GM10266 (cell line): ENCODE measurements at regions not wholly inside any gene's neighbourhood (a gene's known extent, or its start where the extent isn't known, plus 50 kb on each side); places are given as distances from the start of the nearest gene placed in this dataset.
"Not testable (repeated sequence)": the region's sequence is repeated elsewhere in the genome, so short reads cannot be mapped to it uniquely, and the experiment has no call there.

Experiments
- DNase-seq: peaks from one replicate; pipeline ENCODE4 v3.0.0; 2012; ENCODE audit errors: extremely low spot score
- TF ChIP-seq, protein P1 (sequence below): IDR thresholded peaks from 2 replicates; pipeline ENCODE4 v1.5.1; 2012; ENCODE audit warnings: mild to moderate bottlenecking, low read depth; ENCODE audit not compliant: control insufficient read depth, insufficient read depth; ENCODE audit errors: missing control alignments

DNA sequence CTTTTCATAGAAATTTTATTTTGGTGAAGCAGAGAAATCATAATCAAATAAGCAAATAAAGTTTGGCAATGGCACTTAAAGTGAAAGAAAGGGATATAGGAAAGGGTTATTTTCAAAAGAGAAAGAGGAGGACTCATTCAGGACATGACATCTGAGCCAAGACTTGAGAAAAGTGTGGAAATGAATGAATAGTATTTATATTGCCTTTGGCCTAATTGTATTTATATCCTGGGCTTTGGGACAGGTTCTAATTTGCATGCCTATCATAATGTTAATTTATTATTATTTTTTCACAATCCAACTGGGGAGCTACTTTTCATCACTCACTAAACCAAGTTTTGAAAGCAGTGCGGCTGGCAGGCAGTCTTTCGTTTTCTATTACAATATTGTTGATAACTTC, 376.8 kb downstream of the HGF start:
- no peak for DNase-seq
- TF ChIP-seq, protein P1, sequence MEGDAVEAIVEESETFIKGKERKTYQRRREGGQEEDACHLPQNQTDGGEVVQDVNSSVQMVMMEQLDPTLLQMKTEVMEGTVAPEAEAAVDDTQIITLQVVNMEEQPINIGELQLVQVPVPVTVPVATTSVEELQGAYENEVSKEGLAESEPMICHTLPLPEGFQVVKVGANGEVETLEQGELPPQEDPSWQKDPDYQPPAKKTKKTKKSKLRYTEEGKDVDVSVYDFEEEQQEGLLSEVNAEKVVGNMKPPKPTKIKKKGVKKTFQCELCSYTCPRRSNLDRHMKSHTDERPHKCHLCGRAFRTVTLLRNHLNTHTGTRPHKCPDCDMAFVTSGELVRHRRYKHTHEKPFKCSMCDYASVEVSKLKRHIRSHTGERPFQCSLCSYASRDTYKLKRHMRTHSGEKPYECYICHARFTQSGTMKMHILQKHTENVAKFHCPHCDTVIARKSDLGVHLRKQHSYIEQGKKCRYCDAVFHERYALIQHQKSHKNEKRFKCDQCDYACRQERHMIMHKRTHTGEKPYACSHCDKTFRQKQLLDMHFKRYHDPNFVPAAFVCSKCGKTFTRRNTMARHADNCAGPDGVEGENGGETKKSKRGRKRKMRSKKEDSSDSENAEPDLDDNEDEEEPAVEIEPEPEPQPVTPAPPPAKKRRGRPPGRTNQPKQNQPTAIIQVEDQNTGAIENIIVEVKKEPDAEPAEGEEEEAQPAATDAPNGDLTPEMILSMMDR = no peak

GRCh38 chr7:81385370-81385769, 384.5 kb downstream of the HGF start:
- TF ChIP-seq, protein P1 = no peak
- DNase-seq = no peak

DNA sequence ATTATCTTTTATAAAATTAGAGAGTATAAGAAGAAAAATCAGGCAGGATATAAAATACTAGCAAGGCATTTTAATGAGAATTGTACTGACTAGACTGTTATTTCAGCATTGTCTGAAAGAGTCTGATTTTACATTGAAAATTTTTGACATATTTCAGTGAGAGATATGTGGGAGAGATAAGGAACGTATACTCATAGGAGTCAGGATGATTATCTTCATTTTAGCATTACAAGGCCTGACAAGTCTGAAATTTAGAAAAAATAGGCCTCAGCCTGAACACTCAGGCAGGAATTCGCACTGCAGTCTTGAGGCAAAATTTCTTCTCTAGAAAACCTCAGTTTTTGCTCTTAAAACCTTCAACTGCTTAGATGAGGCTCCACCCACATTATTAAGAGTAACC, 386.0 kb downstream of the HGF start:
- DNase-seq = no peak
- TF ChIP-seq, protein P1 = no peak

- not testable (repeated sequence) for DNase-seq
Measured at GRCh38 chr7:81374641-81375040, 395.2 kb downstream of the HGF start.

GRCh38 chr7:81370822-81371221, 399.0 kb downstream of the HGF start:
- no peak for DNase-seq
- TF ChIP-seq, protein P1 = no peak

DNA sequence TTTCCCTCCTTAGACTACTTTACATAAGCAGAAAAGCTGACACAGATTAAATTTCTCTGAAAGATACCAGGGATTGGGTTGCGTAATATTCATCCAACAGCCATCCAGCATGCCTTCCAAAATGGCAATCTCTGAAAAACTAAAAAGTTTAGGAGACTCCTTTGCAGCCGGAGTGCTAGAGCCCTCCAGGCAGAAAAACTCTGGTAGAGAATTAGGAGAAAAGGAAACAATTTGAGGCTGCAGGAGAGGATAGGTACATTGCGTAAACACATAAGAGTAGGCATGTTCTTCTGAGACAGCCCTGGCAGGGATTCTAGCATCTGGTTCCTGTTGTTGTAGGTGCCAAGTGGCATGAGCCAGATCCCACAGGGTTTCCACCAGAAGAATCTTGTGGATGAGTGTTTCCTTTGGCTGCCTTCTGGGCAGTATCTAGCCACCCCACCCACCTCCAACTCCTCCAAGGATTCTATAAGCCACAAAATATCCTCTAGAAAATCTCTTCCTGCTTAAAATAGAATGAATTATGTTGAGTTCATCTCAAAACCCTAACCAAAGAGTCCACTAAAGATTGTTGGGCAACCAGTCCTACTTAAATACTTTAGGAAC, 402.4 kb downstream of the HGF start:
- no peak for DNase-seq
- TF ChIP-seq, protein P1 = no peak

GRCh38 chr7:81366546-81366945, 403.3 kb downstream of the HGF start:
- TF ChIP-seq, protein P1 = no peak
- no peak for DNase-seq

GRCh38 chr7:81361769-81362312, 408.0 kb downstream of the HGF start:
- no peak for DNase-seq
- TF ChIP-seq, protein P1 = no peak
